Keratinocyte (primary cell): ENCODE measurements at regions not wholly inside any gene's neighbourhood (a gene's known extent, or its start where the extent isn't known, plus 50 kb on each side); places are given as distances from the start of the nearest gene placed in this dataset.

Experiments
- DNase-seq: peaks from one replicate; pipeline ENCODE4 v3.0.0-alpha.2; 2011; ENCODE audit warnings: low read depth, missing footprints, low spot score
- FAIRE-seq: peaks from 2 replicates; lab custom pipeline; 2011; peaks lifted over from hg19 to GRCh38; lab: Jason Lieb, UNC
- H2AFZ ChIP-seq: 2 replicates; pipeline ENCODE4 v1.6.0; 2012; ENCODE audit warnings: low read length, control low read depth, inconsistent platforms; ENCODE audit not compliant: control insufficient read depth
- H3K27ac ChIP-seq: 2 replicates; pipeline ENCODE4 v1.5.1; 2011; ENCODE audit warnings: low read length; ENCODE audit not compliant: control insufficient read depth, insufficient read depth
- H3K27me3 ChIP-seq: 3 replicates; pipeline ENCODE4 v1.6.0; 2011; ENCODE audit warnings: low read length; ENCODE audit not compliant: control insufficient read depth, insufficient read depth; ENCODE audit errors: extremely low read depth
- H3K36me3 ChIP-seq, 2 experiments: 2 replicates in 1 of 2; 3 replicates in 1 of 2; pipeline ENCODE4 v1.5.1; 2011; ENCODE audit warnings: low read length in 2 of 2, mild to moderate bottlenecking in 1 of 2; ENCODE audit not compliant: control insufficient read depth in 2 of 2, insufficient read depth in 2 of 2; ENCODE audit errors: extremely low read depth in 1 of 2
- H3K4me1 ChIP-seq: 3 replicates; pipeline ENCODE4 v1.5.1; 2011; ENCODE audit warnings: low read length; ENCODE audit not compliant: control insufficient read depth, insufficient read depth; ENCODE audit errors: extremely low read depth
- H3K4me2 ChIP-seq: 3 replicates; pipeline ENCODE4 v1.6.0; 2011; ENCODE audit warnings: low read depth, low read length; ENCODE audit not compliant: control insufficient read depth, insufficient read depth; ENCODE audit errors: extremely low read depth
- H3K4me3 ChIP-seq, 3 experiments: fragments of 200-600 bp in 1 of 3; sonication (generic) in 1 of 3; 2 replicates in 2 of 3; 3 replicates in 1 of 3; pipeline ENCODE4 v1.5.1; 2011 to 2016; ENCODE audit warnings: low read length in 3 of 3, mild to moderate bottlenecking in 3 of 3, control low read depth in 2 of 3, inconsistent platforms in 1 of 3, low read depth in 1 of 3, mixed read lengths in 1 of 3, mixed run types in 1 of 3, moderate library complexity in 1 of 3; ENCODE audit not compliant: control insufficient read depth in 2 of 3, insufficient read depth in 2 of 3; ENCODE audit errors: extremely low read depth in 1 of 3
- H3K79me2 ChIP-seq: 2 replicates; pipeline ENCODE4 v1.6.0; 2012; ENCODE audit warnings: low read length; ENCODE audit not compliant: control insufficient read depth, insufficient read depth
- H3K9ac ChIP-seq: 3 replicates; pipeline ENCODE4 v1.6.0; 2011; ENCODE audit warnings: low read length; ENCODE audit not compliant: control insufficient read depth, insufficient read depth; ENCODE audit errors: extremely low read depth
- H3K9me1 ChIP-seq: 3 replicates; pipeline ENCODE4 v1.6.0; 2011; ENCODE audit warnings: low read length; ENCODE audit not compliant: control insufficient read depth, insufficient read depth; ENCODE audit errors: extremely low read depth
- H3K9me3 ChIP-seq: 2 replicates; pipeline ENCODE4 v1.5.1; 2012; ENCODE audit warnings: low read depth, low read length; ENCODE audit not compliant: control insufficient read depth
- H4K20me1 ChIP-seq: 3 replicates; pipeline ENCODE4 v1.6.0; 2011; ENCODE audit warnings: low read length; ENCODE audit not compliant: control insufficient read depth, insufficient read depth; ENCODE audit errors: extremely low read depth
- CTCF ChIP-seq, 3 experiments: IDR thresholded peaks in 1 of 3; conservative IDR thresholded peaks in 1 of 3; optimal IDR thresholded peaks in 1 of 3; 2 replicates in 2 of 3; 3 replicates in 1 of 3; pipeline versions ENCODE3 to v1.5.1; 2011; ENCODE audit warnings: low read length in 3 of 3, mild to moderate bottlenecking in 3 of 3, moderate library complexity in 2 of 3, control low read depth in 1 of 3, inconsistent platforms in 1 of 3; ENCODE audit not compliant: insufficient read depth in 2 of 3; ENCODE audit errors: extremely low read depth in 1 of 3
- EZH2 ChIP-seq: IDR thresholded peaks from one replicate; pipeline ENCODE4 v1.6.1; 2012; ENCODE audit warnings: inconsistent platforms, mild to moderate bottlenecking, low read length, moderate library complexity
- dilution Hi-C: fragments of 300-500 bp; cut with MboI; formaldehyde crosslinking; loops from one replicate; pipeline ENCODE4 v1.7.0; 2020; ENCODE audit warnings: low sequenced_read_pairs; ENCODE audit not compliant: extremely low pct_ligation_motif_present

- DNase-seq, result no peak
- dilution Hi-C loops, result no loop called here
- no peaks in the 10 kb centered on the region for H3K9me3 ChIP-seq
- H3K4me3 ChIP-seq, result no peak overlapping the region
- no peak for FAIRE-seq
- H2AFZ ChIP-seq, result no peak overlapping the region
- H3K79me2 ChIP-seq, result no peaks in the 10 kb centered on the region
- no peaks in the 10 kb centered on the region for H3K36me3 ChIP-seq
- TF ChIP-seq CTCF (optimal IDR thresholded peaks at IDR 0.05 in 1 of 3, IDR thresholded peaks at IDR 0.05 in 1 of 3, conservative IDR thresholded peaks at IDR 0.05 in 1 of 3; ENCODE audit: extremely low read depth in 1 of 3, insufficient read depth in 2 of 3, low read length in 3 of 3), result no peak
- TF ChIP-seq EZH2, result no peak
- H3K9me1 ChIP-seq, result no peaks in the 10 kb centered on the region
- H3K27me3 ChIP-seq, result no peaks in the 10 kb centered on the region
- no peak overlapping the region for H3K9ac ChIP-seq
- H4K20me1 ChIP-seq, result no peaks in the 10 kb centered on the region
- no peak overlapping the region for H3K4me2 ChIP-seq
- no peak overlapping the region for H3K27ac ChIP-seq
- no peaks in the 10 kb centered on the region for H3K4me1 ChIP-seq
Observed at GRCh38 chr2:7952046-7952745, 729.7 kb upstream of the ID2 start.

- no peak for DNase-seq
- H3K36me3 ChIP-seq, result no peaks in the 10 kb centered on the region
- dilution Hi-C loops, result no loop called here
- no peaks in the 10 kb centered on the region for H4K20me1 ChIP-seq
- H3K4me3 ChIP-seq, result no peak overlapping the region
- no peaks in the 10 kb centered on the region for H3K9me1 ChIP-seq
- TF ChIP-seq EZH2 (no peak), CTCF (optimal IDR thresholded peaks at IDR 0.05 in 1 of 3, IDR thresholded peaks at IDR 0.05 in 1 of 3, conservative IDR thresholded peaks at IDR 0.05 in 1 of 3; ENCODE audit: extremely low read depth in 1 of 3, insufficient read depth in 2 of 3, low read length in 3 of 3) (no peak)
- H3K27ac ChIP-seq, result no peak overlapping the region
- no peak for FAIRE-seq
- no peak overlapping the region for H3K4me2 ChIP-seq
- H3K79me2 ChIP-seq, result no peaks in the 10 kb centered on the region
- no peaks in the 10 kb centered on the region for H3K27me3 ChIP-seq
- H3K4me1 ChIP-seq, result no peaks in the 10 kb centered on the region
- H3K9ac ChIP-seq, result no peak overlapping the region
- H3K9me3 ChIP-seq, result no peaks in the 10 kb centered on the region
- no peak overlapping the region for H2AFZ ChIP-seq
Observed at GRCh38 chr2:7953195-7953594, 728.7 kb upstream of the ID2 start.
